Neural crest cell (in vitro differentiated cells): ENCODE measurements at regions not wholly inside any gene's neighbourhood (a gene's known extent, or its start where the extent isn't known, plus 50 kb on each side); places are given as distances from the start of the nearest gene placed in this dataset.
"Not testable (repeated sequence)": the region's sequence is repeated elsewhere in the genome, so short reads cannot be mapped to it uniquely, and the experiment has no call there.

Experiments used
- DNase-seq: peaks from one replicate; pipeline ENCODE4 v3.0.0; 2021; ENCODE audit warnings: low read depth, mixed read lengths, low spot score
- H3K27ac Mint-ChIP-seq: one replicate; pipeline ENCODE4 v1.8.0; 2021; ENCODE audit warnings: mild to moderate bottlenecking, mixed read lengths; ENCODE audit not compliant: unreplicated experiment
- H3K27me3 Mint-ChIP-seq: 2 replicates; pipeline ENCODE4 v1.8.0; 2021; ENCODE audit warnings: low read depth, mild to moderate bottlenecking, mixed read lengths
- H3K36me3 Mint-ChIP-seq: 2 replicates; pipeline ENCODE4 v1.8.0; 2021; ENCODE audit warnings: low read depth, mild to moderate bottlenecking, mixed read lengths
- H3K4me1 Mint-ChIP-seq: 2 replicates; pipeline ENCODE4 v1.8.0; 2021; ENCODE audit warnings: mixed read lengths
- H3K4me3 Mint-ChIP-seq: one replicate; pipeline ENCODE4 v1.8.0; 2021; ENCODE audit warnings: mild to moderate bottlenecking, mixed read lengths
- H3K9me3 Mint-ChIP-seq: 2 replicates; pipeline ENCODE4 v1.8.0; 2021; ENCODE audit warnings: mixed read lengths
- TF ChIP-seq, protein P1 (sequence below): fragments of 200-600 bp; sonication (generic); conservative IDR thresholded peaks from 2 replicates; pipeline ENCODE4 v1.5.0; 2021; ENCODE audit warnings: antibody characterized with exemption, mild to moderate bottlenecking

DNA sequence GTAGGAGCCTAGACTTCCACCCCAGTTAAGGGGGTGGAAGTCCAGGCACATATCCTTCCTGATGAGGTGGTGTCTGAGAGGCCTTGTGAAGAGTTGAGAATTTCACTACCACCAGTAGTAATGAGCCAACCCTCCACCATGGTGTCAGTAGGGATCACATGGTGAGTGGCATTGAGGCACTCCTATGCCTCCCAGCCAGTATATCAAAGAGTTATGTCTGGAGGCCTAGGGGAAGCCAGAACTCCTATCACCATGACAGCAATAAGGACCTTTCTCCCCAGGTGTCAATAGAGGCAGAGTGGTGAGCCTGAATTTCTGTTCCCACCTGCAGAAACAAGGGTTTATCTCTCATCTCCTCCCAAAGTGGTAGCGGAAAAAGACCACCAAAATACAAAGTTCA lies 106.6 kb upstream of the ADTRP start:
- Mint-ChIP-seq H3K4me1 (no peaks in the 10 kb centered on the region), H3K4me3 (no peak overlapping the region), H3K9me3 (peaks cover 9% of the 10 kb centered on the region), H3K36me3 (peaks cover 5% of the 10 kb centered on the region), H3K27ac (no peak overlapping the region), H3K27me3 (no peaks in the 10 kb centered on the region)
- no peak for DNase-seq
- TF ChIP-seq, protein P1, sequence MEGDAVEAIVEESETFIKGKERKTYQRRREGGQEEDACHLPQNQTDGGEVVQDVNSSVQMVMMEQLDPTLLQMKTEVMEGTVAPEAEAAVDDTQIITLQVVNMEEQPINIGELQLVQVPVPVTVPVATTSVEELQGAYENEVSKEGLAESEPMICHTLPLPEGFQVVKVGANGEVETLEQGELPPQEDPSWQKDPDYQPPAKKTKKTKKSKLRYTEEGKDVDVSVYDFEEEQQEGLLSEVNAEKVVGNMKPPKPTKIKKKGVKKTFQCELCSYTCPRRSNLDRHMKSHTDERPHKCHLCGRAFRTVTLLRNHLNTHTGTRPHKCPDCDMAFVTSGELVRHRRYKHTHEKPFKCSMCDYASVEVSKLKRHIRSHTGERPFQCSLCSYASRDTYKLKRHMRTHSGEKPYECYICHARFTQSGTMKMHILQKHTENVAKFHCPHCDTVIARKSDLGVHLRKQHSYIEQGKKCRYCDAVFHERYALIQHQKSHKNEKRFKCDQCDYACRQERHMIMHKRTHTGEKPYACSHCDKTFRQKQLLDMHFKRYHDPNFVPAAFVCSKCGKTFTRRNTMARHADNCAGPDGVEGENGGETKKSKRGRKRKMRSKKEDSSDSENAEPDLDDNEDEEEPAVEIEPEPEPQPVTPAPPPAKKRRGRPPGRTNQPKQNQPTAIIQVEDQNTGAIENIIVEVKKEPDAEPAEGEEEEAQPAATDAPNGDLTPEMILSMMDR, result no peak

DNA sequence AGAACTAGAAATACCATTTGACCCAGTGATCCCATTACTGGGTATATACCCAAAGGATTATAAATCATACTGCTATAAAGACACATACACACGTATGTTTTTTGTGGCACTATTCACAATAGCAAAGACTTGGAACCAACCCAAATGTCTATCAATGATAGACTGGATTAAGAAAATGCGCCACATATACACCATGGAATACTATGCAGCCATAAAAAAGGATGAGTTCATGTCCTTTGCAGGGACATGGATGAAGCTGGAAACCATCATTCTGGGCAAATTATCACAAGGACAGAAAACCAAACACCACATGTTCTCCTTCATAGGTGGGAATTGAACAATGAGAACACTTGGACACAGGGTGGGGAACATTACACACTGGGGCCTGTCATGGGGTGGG lies 104.9 kb upstream of the ADTRP start:
- DNase-seq, H3K27me3 Mint-ChIP-seq, H3K27ac Mint-ChIP-seq, H3K4me1 Mint-ChIP-seq, H3K36me3 Mint-ChIP-seq, H3K4me3 Mint-ChIP-seq: not testable (repeated sequence)
- H3K9me3 Mint-ChIP-seq, result peaks cover 15% of the 10 kb centered on the region

- H3K4me3 Mint-ChIP-seq, DNase-seq, H3K27ac Mint-ChIP-seq, H3K36me3 Mint-ChIP-seq, H3K27me3 Mint-ChIP-seq: not testable (repeated sequence)
- H3K4me1 Mint-ChIP-seq, result peaks cover 11% of the 10 kb centered on the region
- H3K9me3 Mint-ChIP-seq, result peaks cover 15% of the 10 kb centered on the region
Measured at GRCh38 chr6:11880156-11880555, 101.6 kb upstream of the ADTRP start.

DNA sequence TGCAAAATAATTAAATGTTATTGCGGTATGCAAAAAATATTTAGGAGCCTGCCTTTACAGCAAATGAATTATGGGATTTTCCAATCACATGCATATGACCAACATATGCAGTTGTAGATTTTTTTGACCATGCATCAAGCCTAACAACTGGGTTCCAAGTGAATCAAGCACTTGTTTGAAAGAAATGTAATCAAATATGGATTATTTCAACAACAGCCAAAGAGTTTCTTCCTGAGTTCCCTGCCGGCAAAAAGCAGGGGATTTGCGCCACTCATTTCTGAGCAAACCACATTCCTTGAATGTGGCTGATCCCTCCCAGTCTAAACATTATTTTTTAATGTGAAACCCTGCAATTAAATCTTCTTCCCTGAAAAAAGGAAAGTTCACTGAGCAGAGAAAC lies 100.1 kb upstream of the ADTRP start:
- DNase-seq, result no peak
- Mint-ChIP-seq H3K36me3 (peaks cover 9% of the 10 kb centered on the region), H3K4me3 (no peak overlapping the region), H3K27me3 (no peaks in the 10 kb centered on the region), H3K4me1 (peaks cover 12% of the 10 kb centered on the region), H3K27ac (no peak overlapping the region), H3K9me3 (peaks cover 15% of the 10 kb centered on the region)
- TF ChIP-seq, protein P1, result no peak

DNA sequence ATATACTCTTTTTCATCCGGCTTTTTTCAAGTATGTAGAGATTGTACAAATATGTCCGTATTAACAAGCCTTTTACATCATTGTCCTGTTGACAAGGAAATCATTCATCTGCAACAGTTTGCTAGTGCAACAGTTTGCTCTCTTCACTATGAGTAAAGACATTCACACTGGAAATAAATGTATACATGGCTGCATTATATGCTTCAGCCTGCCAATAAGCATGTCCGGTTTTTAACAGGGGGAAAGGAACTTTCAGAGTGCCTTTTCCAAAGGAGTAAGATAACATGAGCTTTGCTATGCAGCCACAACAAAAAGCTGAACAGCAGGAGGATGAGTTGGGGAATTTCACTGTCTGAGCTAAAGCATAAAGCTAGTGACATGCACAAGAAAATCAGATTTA lies 99.4 kb upstream of the ADTRP start:
- no peak for DNase-seq
- no peak overlapping the region for H3K27ac Mint-ChIP-seq

DNA sequence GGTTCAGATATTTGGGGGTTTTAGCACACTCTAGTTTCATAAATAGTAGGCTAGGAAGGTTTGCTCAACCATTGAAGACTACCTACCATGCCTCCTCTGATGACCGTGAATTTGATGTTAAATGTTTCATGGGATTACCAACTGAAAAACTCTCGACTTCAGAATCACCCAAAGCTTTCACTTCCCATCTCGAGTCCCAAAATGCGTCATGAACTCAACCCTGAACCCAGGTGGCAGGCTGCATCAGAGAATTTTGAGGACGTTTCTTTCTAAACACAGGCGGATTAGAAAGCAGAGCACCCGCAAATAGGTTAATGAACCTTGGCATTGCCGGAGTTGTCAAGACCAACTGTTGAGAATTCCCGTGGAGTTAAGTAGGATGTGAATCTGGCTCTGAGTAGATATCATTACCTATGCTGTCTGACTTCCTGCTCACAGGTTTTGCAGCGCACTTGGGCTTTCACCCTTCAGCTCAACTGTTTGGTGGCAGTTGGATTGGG lies 98.4 kb upstream of the ADTRP start:
- peaks cover 13% of the 10 kb centered on the region for H3K9me3 Mint-ChIP-seq
- no peaks in the 10 kb centered on the region for H3K27me3 Mint-ChIP-seq
- no peak overlapping the region for H3K27ac Mint-ChIP-seq
- H3K4me3 Mint-ChIP-seq, result no peak overlapping the region
- H3K4me1 Mint-ChIP-seq, result peaks cover 12% of the 10 kb centered on the region
- no peak for DNase-seq
- H3K36me3 Mint-ChIP-seq, result peaks cover 8% of the 10 kb centered on the region
- TF ChIP-seq, protein P1, result no peak

More for the DNA sequence above, 99.4 kb upstream of the ADTRP start:
- peaks cover 15% of the 10 kb centered on the region for H3K9me3 Mint-ChIP-seq
- no peaks in the 10 kb centered on the region for H3K27me3 Mint-ChIP-seq
- no peak overlapping the region for H3K4me3 Mint-ChIP-seq
- H3K4me1 Mint-ChIP-seq, result peaks cover 12% of the 10 kb centered on the region
- TF ChIP-seq, protein P1, result no peak
- peaks cover 9% of the 10 kb centered on the region for H3K36me3 Mint-ChIP-seq
